ENCODE measurements at regions not wholly inside any gene's neighbourhood (a gene's known extent, or its start where the extent isn't known, plus 50 kb on each side); places are given as distances from the start of the nearest gene placed in this dataset.

DNA sequence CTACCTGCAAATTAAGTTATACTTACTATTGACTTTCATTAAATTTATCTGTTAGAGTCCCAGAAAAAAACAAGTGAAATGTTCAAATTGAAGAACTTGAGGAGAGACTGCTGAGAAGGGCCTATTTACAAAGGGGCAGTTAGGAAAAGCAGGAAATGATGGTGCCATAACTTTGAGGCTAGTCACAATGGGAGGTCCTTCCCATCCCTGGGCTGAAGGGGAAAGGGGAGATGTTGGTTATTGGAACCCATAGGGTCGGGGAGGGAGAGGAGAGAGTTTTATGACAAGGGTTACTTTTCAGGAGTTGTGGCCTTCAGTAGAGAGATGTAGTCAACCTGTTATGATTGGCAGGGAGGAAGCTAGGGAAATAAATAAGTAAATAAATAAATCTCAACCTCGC is 169.1 kb downstream of the DMRT2 start:
- BruUV-seq (replicated peaks) = no TSS peak
- H3K9me3 ChIP-seq = no peaks in the 10 kb centered on the region
- H3K4me1 Mint-ChIP-seq (ENCODE audit: low read depth, unreplicated experiment) = no peaks in the 10 kb centered on the region
- no peak overlapping the region for H3K4me3 ChIP-seq (ENCODE audit: low read depth, low read length)
- intact Hi-C loops (cut with micrococcal nuclease; ENCODE audit: unreplicated experiment) = no loop called here
- CTCF ChIA-PET = no interaction called here
- H3K4me3 Mint-ChIP-seq (ENCODE audit: unreplicated experiment) = no peak overlapping the region
- H3K27me3 Mint-ChIP-seq (ENCODE audit: insufficient read depth, unreplicated experiment) = no peaks in the 10 kb centered on the region
- no peak for DNase-seq
- no peak overlapping the region for H3K27ac Mint-ChIP-seq (ENCODE audit: unreplicated experiment)
- TF ChIP-seq, protein P1, sequence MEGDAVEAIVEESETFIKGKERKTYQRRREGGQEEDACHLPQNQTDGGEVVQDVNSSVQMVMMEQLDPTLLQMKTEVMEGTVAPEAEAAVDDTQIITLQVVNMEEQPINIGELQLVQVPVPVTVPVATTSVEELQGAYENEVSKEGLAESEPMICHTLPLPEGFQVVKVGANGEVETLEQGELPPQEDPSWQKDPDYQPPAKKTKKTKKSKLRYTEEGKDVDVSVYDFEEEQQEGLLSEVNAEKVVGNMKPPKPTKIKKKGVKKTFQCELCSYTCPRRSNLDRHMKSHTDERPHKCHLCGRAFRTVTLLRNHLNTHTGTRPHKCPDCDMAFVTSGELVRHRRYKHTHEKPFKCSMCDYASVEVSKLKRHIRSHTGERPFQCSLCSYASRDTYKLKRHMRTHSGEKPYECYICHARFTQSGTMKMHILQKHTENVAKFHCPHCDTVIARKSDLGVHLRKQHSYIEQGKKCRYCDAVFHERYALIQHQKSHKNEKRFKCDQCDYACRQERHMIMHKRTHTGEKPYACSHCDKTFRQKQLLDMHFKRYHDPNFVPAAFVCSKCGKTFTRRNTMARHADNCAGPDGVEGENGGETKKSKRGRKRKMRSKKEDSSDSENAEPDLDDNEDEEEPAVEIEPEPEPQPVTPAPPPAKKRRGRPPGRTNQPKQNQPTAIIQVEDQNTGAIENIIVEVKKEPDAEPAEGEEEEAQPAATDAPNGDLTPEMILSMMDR (IDR thresholded peaks at IDR 0.05; ENCODE audit: insufficient read depth in 1 of 2, low read depth in 1 of 2, low read length in 1 of 2, severe bottlenecking in 1 of 2, unreplicated experiment in 1 of 2) = no peak
- H3K4me1 ChIP-seq = no peaks in the 10 kb centered on the region
- no peaks in the 10 kb centered on the region for H3K36me3 Mint-ChIP-seq (ENCODE audit: insufficient read depth, unreplicated experiment)
- no peaks in the 10 kb centered on the region for H3K36me3 ChIP-seq (ENCODE audit: control insufficient read depth, insufficient read depth, low read length)
- H3K27me3 ChIP-seq (replicated peaks; ENCODE audit: control insufficient read depth, insufficient read depth, low read length) = no peaks in the 10 kb centered on the region
- H3K9me3 Mint-ChIP-seq (ENCODE audit: unreplicated experiment) = no peaks in the 10 kb centered on the region
- POLR2A ChIA-PET = no interaction called here

DNA sequence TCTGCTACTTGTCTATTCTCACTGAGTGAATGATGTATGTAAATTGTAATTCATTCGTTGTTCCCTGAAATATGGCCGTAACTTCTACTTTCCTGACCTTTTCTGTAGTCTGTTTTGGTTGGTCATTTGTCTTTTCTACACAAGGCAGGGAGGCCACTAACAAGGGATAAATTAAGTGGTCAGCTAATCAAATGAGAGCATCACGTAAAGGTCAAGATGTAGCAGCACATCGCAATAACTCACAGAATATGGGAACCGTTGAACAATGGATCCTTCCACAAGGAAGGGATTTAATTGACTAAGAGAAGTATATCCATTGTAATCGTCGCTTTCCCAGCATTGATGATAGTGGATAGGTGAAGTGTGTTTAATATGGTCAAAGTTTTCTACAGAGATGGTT is 171.1 kb downstream of the DMRT2 start:
- TF ChIP-seq, protein P1 (IDR thresholded peaks at IDR 0.05; ENCODE audit: insufficient read depth in 1 of 2, low read depth in 1 of 2, low read length in 1 of 2, severe bottlenecking in 1 of 2, unreplicated experiment in 1 of 2) = no peak
- no peaks in the 10 kb centered on the region for H3K36me3 ChIP-seq (ENCODE audit: control insufficient read depth, insufficient read depth, low read length)
- BruUV-seq (replicated peaks) = no TSS peak
- no peaks in the 10 kb centered on the region for H3K9me3 ChIP-seq
- Mint-ChIP-seq H3K4me3 (ENCODE audit: unreplicated experiment) (no peak overlapping the region), H3K27me3 (ENCODE audit: insufficient read depth, unreplicated experiment) (no peaks in the 10 kb centered on the region), H3K36me3 (ENCODE audit: insufficient read depth, unreplicated experiment) (no peaks in the 10 kb centered on the region), H3K27ac (ENCODE audit: unreplicated experiment) (no peak overlapping the region), H3K9me3 (ENCODE audit: unreplicated experiment) (no peaks in the 10 kb centered on the region), H3K4me1 (ENCODE audit: low read depth, unreplicated experiment) (no peaks in the 10 kb centered on the region)
- POLR2A ChIA-PET = no interaction called here
- no peaks in the 10 kb centered on the region for H3K27me3 ChIP-seq (replicated peaks; ENCODE audit: control insufficient read depth, insufficient read depth, low read length)
- intact Hi-C loops (cut with micrococcal nuclease; ENCODE audit: unreplicated experiment) = no loop called here
- no peak for DNase-seq
- CTCF ChIA-PET = no interaction called here
- H3K4me3 ChIP-seq (ENCODE audit: low read depth, low read length) = no peak overlapping the region
- H3K4me1 ChIP-seq = no peaks in the 10 kb centered on the region

DNA sequence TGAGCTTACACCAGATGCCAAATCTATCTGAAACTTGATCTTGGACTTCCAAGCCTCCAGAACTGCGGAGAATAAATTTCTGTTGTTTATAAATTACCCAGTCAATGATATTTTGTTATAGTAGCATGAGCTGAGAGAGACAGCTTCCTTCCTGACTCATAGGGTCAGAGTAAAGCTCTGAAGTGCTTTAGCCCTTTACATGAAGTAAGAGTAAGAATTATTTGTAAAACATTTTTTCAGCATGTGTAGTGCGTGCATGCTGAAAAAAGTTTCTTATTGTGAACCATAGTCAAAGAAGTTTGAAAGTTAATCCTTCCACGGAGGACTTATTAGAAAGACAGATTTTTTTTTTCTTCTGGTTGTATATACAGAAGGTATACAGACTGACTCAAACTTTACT is 172.4 kb downstream of the DMRT2 start:
- H3K27me3 ChIP-seq (replicated peaks; ENCODE audit: control insufficient read depth, insufficient read depth, low read length) = no peaks in the 10 kb centered on the region
- intact Hi-C loops (cut with micrococcal nuclease; ENCODE audit: unreplicated experiment) = no loop called here
- Mint-ChIP-seq H3K9me3 (ENCODE audit: unreplicated experiment) (no peaks in the 10 kb centered on the region), H3K27me3 (ENCODE audit: insufficient read depth, unreplicated experiment) (no peaks in the 10 kb centered on the region), H3K4me1 (ENCODE audit: low read depth, unreplicated experiment) (no peaks in the 10 kb centered on the region), H3K36me3 (ENCODE audit: insufficient read depth, unreplicated experiment) (no peaks in the 10 kb centered on the region), H3K27ac (ENCODE audit: unreplicated experiment) (no peak overlapping the region), H3K4me3 (ENCODE audit: unreplicated experiment) (no peak overlapping the region)
- TF ChIP-seq, protein P1 (IDR thresholded peaks at IDR 0.05; ENCODE audit: insufficient read depth in 1 of 2, low read depth in 1 of 2, low read length in 1 of 2, severe bottlenecking in 1 of 2, unreplicated experiment in 1 of 2) = no peak
- DNase-seq = no peak
- BruUV-seq (replicated peaks) = no TSS peak
- no peak overlapping the region for H3K4me3 ChIP-seq (ENCODE audit: low read depth, low read length)
- ChIA-PET CTCF (no interaction called here), POLR2A (no interaction called here)
- no peaks in the 10 kb centered on the region for H3K36me3 ChIP-seq (ENCODE audit: control insufficient read depth, insufficient read depth, low read length)
- no peaks in the 10 kb centered on the region for H3K9me3 ChIP-seq
- H3K4me1 ChIP-seq = no peaks in the 10 kb centered on the region

Measured in Caco-2 (cell line).